ENCODE measurements at regions not wholly inside any gene's neighbourhood (a gene's known extent, or its start where the extent isn't known, plus 50 kb on each side); places are given as distances from the start of the nearest gene placed in this dataset.

DNA sequence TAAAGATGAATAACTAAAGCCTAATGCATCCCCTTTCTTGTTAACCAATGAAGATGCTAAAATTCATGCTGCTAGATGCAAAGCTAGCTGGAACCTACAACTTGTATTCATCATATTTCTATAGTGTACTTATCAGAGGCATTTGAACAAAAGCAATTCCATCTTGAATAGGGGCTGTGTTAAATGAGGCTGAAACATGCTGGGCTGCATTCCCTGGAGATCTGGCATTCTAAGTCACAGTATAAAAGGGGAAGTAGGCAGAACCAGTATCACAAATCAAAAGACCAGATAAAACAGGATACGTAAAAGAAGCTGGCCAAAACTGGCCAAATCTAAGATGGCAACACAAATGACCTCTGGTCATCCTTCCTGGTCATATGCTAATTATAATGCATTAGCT is 932.8 kb downstream of the CDY2B start:
- no peak for DNase-seq (ENCODE audit: low read depth, low spot score)
- no peaks in the 10 kb centered on the region for H3K79me2 ChIP-seq (ENCODE audit: control insufficient read depth, insufficient read depth, low read length)
- BruUV-seq (replicated peaks): no TSS peak
- no peak for TF ChIP-seq GATA2 (IDR thresholded peaks at IDR 0.05; ENCODE audit: insufficient read depth, insufficient read length, low read depth, low read length)
- H3K9ac ChIP-seq (replicated peaks; ENCODE audit: extremely low read depth, insufficient read depth, low read length): no peak overlapping the region
- FAIRE-seq: no peak
- no peak overlapping the region for H3K27ac ChIP-seq (ENCODE audit: insufficient read depth, low read depth, low read length)
- POLR2A ChIA-PET: no interaction called here
- no peaks in the 10 kb centered on the region for H3K9me1 ChIP-seq (replicated peaks; ENCODE audit: control insufficient read depth, extremely low read depth, insufficient read depth, low read length)
- H4K20me1 ChIP-seq (replicated peaks; ENCODE audit: control insufficient read depth, extremely low read depth, insufficient read depth, low read length): no peaks in the 10 kb centered on the region
- H3K4me3 ChIP-seq (replicated peaks in 1 of 3; ENCODE audit: insufficient read depth in 1 of 3, low read depth in 1 of 3, low read length in 3 of 3): no peak overlapping the region
- intact Hi-C loops (cut with micrococcal nuclease): no loop called here
- no peaks in the 10 kb centered on the region for H3K4me1 ChIP-seq (ENCODE audit: control insufficient read depth, extremely low read depth, insufficient read depth, low read length)
- H3K9me3 ChIP-seq (replicated peaks; ENCODE audit: control insufficient read depth, insufficient read depth, low read length): no peaks in the 10 kb centered on the region
- no peaks in the 10 kb centered on the region for H3K27me3 ChIP-seq (ENCODE audit: control insufficient read depth in 2 of 2, insufficient read depth in 2 of 2, low read length in 2 of 2)
- no peaks in the 10 kb centered on the region for H3K36me3 ChIP-seq (ENCODE audit: control insufficient read depth in 2 of 2, extremely low read depth in 1 of 2, insufficient read depth in 2 of 2, low read length in 2 of 2)
- no peak overlapping the region for H3K4me2 ChIP-seq (ENCODE audit: insufficient read depth, low read length)
- H2AFZ ChIP-seq (ENCODE audit: low read depth, low read length): no peak overlapping the region
- CTCF ChIA-PET: no interaction called here
- dilution Hi-C loops (cut with MboI; ENCODE audit: extremely low pct_ligation_motif_present, low sequenced_read_pairs): no loop called here
